ENCODE measurements at regions not wholly inside any gene's neighbourhood (a gene's known extent, or its start where the extent isn't known, plus 50 kb on each side); places are given as distances from the start of the nearest gene placed in this dataset.

GRCh38 chr3:6585360-6585759 is 275.6 kb upstream of the GRM7 start:
- intact Hi-C loops (cut with DNase I): no loop called here
- H3K9me3 ChIP-seq: peaks cover 0 to 8% of the 10 kb centered on the region in 2 donors
- no peak overlapping the region for H3K4me3 ChIP-seq
- TF ChIP-seq CTCF (IDR thresholded peaks at IDR 0.05): no peak
- ATAC-seq: no peak
- no peaks in the 10 kb centered on the region for H3K4me1 ChIP-seq
- no peak overlapping the region for H3K27ac ChIP-seq
- peak in 1 of 4 donors; percentile 42 for DNase-seq
- H3K36me3 ChIP-seq: no peaks in the 10 kb centered on the region
- no peaks in the 10 kb centered on the region for H3K27me3 ChIP-seq

DNA sequence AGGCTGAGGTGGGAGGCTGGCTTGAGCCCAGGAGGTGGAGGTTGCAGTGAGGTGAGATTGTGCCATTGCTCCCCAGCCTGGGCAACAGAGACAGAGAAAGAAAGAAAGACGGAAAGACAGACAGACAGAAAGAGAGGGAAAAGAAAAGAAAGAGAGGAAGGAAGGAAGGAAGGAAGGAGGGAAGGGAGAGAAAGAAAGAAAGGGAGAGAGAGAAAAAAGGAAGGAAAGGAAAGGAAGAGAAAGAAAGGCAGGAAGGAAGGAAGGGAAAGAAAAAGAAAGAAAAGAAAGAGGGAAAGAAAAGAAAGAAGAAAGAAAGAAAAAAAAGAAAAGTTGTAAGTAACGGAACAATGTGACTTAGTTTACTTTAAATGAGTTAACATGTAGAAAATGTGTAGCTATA is 260.7 kb upstream of the GRM7 start:
- Histone ChIP-seq H3K4me1 (no peaks in the 10 kb centered on the region), H3K27me3 (no peaks in the 10 kb centered on the region), H3K27ac (no peak overlapping the region), H3K36me3 (no peaks in the 10 kb centered on the region), H3K4me3 (no peak overlapping the region), H3K9me3 (peaks cover 0 to 6% of the 10 kb centered on the region in 2 donors)
- TF ChIP-seq CTCF (IDR thresholded peaks at IDR 0.05): no peak
- intact Hi-C loops (cut with DNase I): no loop called here
- DNase-seq (no peak), ATAC-seq (no peak)

- ATAC-seq (no peak), DNase-seq (no peak)
- intact Hi-C loops (cut with DNase I): no loop called here
- Histone ChIP-seq H3K27me3 (no peaks in the 10 kb centered on the region), H3K4me1 (no peaks in the 10 kb centered on the region), H3K4me3 (no peak overlapping the region), H3K27ac (no peak overlapping the region), H3K36me3 (no peaks in the 10 kb centered on the region), H3K9me3 (peaks cover 0 to 6% of the 10 kb centered on the region in 2 donors)
- no peak for TF ChIP-seq CTCF (IDR thresholded peaks at IDR 0.05)
Measured at GRCh38 chr3:6601374-6601773, 259.5 kb upstream of the GRM7 start.

- no peaks in the 10 kb centered on the region for H3K4me1 ChIP-seq
- H3K27ac ChIP-seq: no peak overlapping the region
- TF ChIP-seq CTCF (IDR thresholded peaks at IDR 0.05): no peak
- intact Hi-C loops (cut with DNase I): no loop called here
- no peak for DNase-seq
- H3K36me3 ChIP-seq: no peaks in the 10 kb centered on the region
- H3K27me3 ChIP-seq: no peaks in the 10 kb centered on the region
- H3K4me3 ChIP-seq: no peak overlapping the region
- peaks cover 0 to 6% of the 10 kb centered on the region in 2 donors for H3K9me3 ChIP-seq
- ATAC-seq: no peak
Measured at GRCh38 chr3:6602329-6602728, 258.6 kb upstream of the GRM7 start.

GRCh38 chr3:6605227-6605626 is 255.7 kb upstream of the GRM7 start:
- TF ChIP-seq CTCF (IDR thresholded peaks at IDR 0.05): no peak
- no peaks in the 10 kb centered on the region for H3K36me3 ChIP-seq
- no peak for DNase-seq
- H3K27ac ChIP-seq: no peak overlapping the region
- intact Hi-C loops (cut with DNase I): no loop called here
- H3K4me1 ChIP-seq: no peaks in the 10 kb centered on the region
- H3K4me3 ChIP-seq: no peak overlapping the region
- ATAC-seq: no peak
- no peaks in the 10 kb centered on the region for H3K27me3 ChIP-seq
- H3K9me3 ChIP-seq: peaks cover 0 to 7% of the 10 kb centered on the region in 2 donors
